ENCODE measurements at regions not wholly inside any gene's neighbourhood (a gene's known extent, or its start where the extent isn't known, plus 50 kb on each side); places are given as distances from the start of the nearest gene placed in this dataset.

- TF ChIP-seq MAX (IDR thresholded peaks at IDR 0.05) (no peak), CTCF (IDR thresholded peaks at IDR 0.05; ENCODE audit: control extremely low read depth in 1 of 3, insufficient read depth in 1 of 3, low read depth in 1 of 3, low read length in 3 of 3) (no peak), EGR1 (IDR thresholded peaks at IDR 0.05; ENCODE audit: borderline replicate concordance, low read depth, low read length) (no peak), KDM5A (IDR thresholded peaks at IDR 0.05; ENCODE audit: low read length) (no peak), POLR2A (IDR thresholded peaks at IDR 0.05; ENCODE audit: control extremely low read depth in 1 of 2, low read depth in 2 of 2, low read length in 2 of 2) (no peak), EP300 (IDR thresholded peaks at IDR 0.05; ENCODE audit: borderline replicate concordance in 1 of 2, low read depth in 2 of 2, low read length in 2 of 2) (no peak), ZNF274 (IDR thresholded peaks at IDR 0.05; ENCODE audit: borderline replicate concordance, extremely low read depth, low read length) (no peak)
These were observed 134.6 kb upstream of the GPC1 start for GRCh38 chr2:240300840-240301239.

All from H1 (cell line).